Neural cell (in vitro differentiated cells): ENCODE measurements at regions not wholly inside any gene's neighbourhood (a gene's known extent, or its start where the extent isn't known, plus 50 kb on each side); places are given as distances from the start of the nearest gene placed in this dataset.

Experiments used
- H2AFZ ChIP-seq: fragments of 200-600, 300-800 bp; sonication (generic), shearing (Covaris generic); 2 replicates; pipeline ENCODE4 v1.6.0; 2014; ENCODE audit warnings: low read depth, mild to moderate bottlenecking, antibody characterized with exemption, low read length, moderate library complexity
- H3F3A ChIP-seq: fragments of 200-600 bp; shearing (Covaris generic); 2 replicates; pipeline ENCODE4 v1.6.1; 2016; ENCODE audit warnings: mild to moderate bottlenecking, moderate library complexity, mixed read lengths, antibody characterized with exemption, low read length; ENCODE audit not compliant: insufficient read depth, poor library complexity, severe bottlenecking
- H3K27ac ChIP-seq: fragments of 200-600, 300-800 bp; sonication (generic), shearing (Covaris generic); 2 replicates; pipeline ENCODE4 v1.5.1; 2014; ENCODE audit warnings: mild to moderate bottlenecking, low read length, moderate library complexity
- H3K27me3 ChIP-seq: fragments of 300-800, 200-600 bp; sonication (generic), shearing (Covaris generic); 2 replicates; pipeline ENCODE4 v1.6.0; 2014; ENCODE audit warnings: mild to moderate bottlenecking, low read depth, low read length, moderate library complexity; ENCODE audit not compliant: insufficient read depth
- H3K36me3 ChIP-seq: fragments of 300-800, 200-600 bp; sonication (generic), shearing (Covaris generic); 2 replicates; pipeline ENCODE4 v1.5.1; 2014; ENCODE audit warnings: mild to moderate bottlenecking, antibody characterized with exemption, low read length, moderate library complexity; ENCODE audit not compliant: insufficient read depth
- H3K4me2 ChIP-seq: fragments of 300-800, 200-600 bp; sonication (generic), shearing (Covaris generic); 2 replicates; pipeline ENCODE4 v1.6.0; 2014; ENCODE audit warnings: mild to moderate bottlenecking, low read length
- H3K4me3 ChIP-seq: fragments of 300-800, 200-600 bp; sonication (generic), shearing (Covaris generic); 2 replicates; pipeline ENCODE4 v1.5.1; 2014; ENCODE audit warnings: mild to moderate bottlenecking, low read length, moderate library complexity
- H3K79me2 ChIP-seq: fragments of 200-600 bp; shearing (Covaris generic); replicated peaks from 2 replicates; pipeline ENCODE4 v1.6.0; 2014; ENCODE audit warnings: mild to moderate bottlenecking, low read length, moderate library complexity; ENCODE audit not compliant: insufficient read depth
- H3K9ac ChIP-seq: fragments of 300-800, 200-600 bp; sonication (generic), shearing (Covaris generic); 2 replicates; pipeline ENCODE4 v1.6.1; 2016; ENCODE audit warnings: mild to moderate bottlenecking, low read length, mixed read lengths
- H3K9me2 ChIP-seq: fragments of 200-600 bp; shearing (Covaris generic); 2 replicates; pipeline ENCODE4 v1.6.1; 2016; ENCODE audit warnings: mild to moderate bottlenecking, low read length, mixed read lengths; ENCODE audit not compliant: insufficient read depth
- H3K9me3 ChIP-seq: fragments of 200-600, 300-800 bp; sonication (generic), shearing (Covaris generic); 2 replicates; pipeline ENCODE4 v1.6.1; 2016; ENCODE audit warnings: mild to moderate bottlenecking, mixed run types, low read length, moderate library complexity, mixed read lengths
- H4K20me1 ChIP-seq: fragments of 200-600 bp; shearing (Covaris generic); 2 replicates; pipeline ENCODE4 v1.6.1; 2016; ENCODE audit warnings: mild to moderate bottlenecking, mixed run types; ENCODE audit not compliant: insufficient read depth
- CTCF ChIP-seq: fragments of 450-650 bp; IDR thresholded peaks from 2 replicates; pipeline ENCODE4 v1.5.1; 2014; ENCODE audit warnings: antibody characterized with exemption, mild to moderate bottlenecking, moderate library complexity; ENCODE audit not compliant: poor library complexity, severe bottlenecking
- EP300 ChIP-seq: fragments of 450-650 bp; conservative IDR thresholded peaks from 2 replicates; pipeline ENCODE4 v1.6.1; 2014; ENCODE audit warnings: antibody characterized with exemption, mild to moderate bottlenecking, moderate library complexity; ENCODE audit not compliant: poor library complexity, severe bottlenecking
- MXI1 ChIP-seq: fragments of 450-650 bp; conservative IDR thresholded peaks from 2 replicates; pipeline ENCODE4 v1.6.1; 2014; ENCODE audit warnings: antibody characterized with exemption, mild to moderate bottlenecking; ENCODE audit not compliant: poor library complexity, severe bottlenecking
- POLR2AphosphoS5 ChIP-seq: IDR thresholded peaks from 2 replicates; pipeline ENCODE4 v1.6.1; 2012
- RAD21 ChIP-seq: fragments of 450-650 bp; conservative IDR thresholded peaks from 2 replicates; pipeline ENCODE4 v1.6.1; 2014; ENCODE audit warnings: antibody characterized with exemption, mild to moderate bottlenecking, moderate library complexity
- REST ChIP-seq: IDR thresholded peaks from 2 replicates; pipeline ENCODE4 v1.6.1; 2012; ENCODE audit warnings: borderline replicate concordance
- SMC3 ChIP-seq: fragments of 450-650 bp; conservative IDR thresholded peaks from 2 replicates; pipeline ENCODE4 v1.6.1; 2014; ENCODE audit warnings: antibody characterized with exemption, mild to moderate bottlenecking, moderate library complexity; ENCODE audit not compliant: poor library complexity
- TAF1 ChIP-seq: IDR thresholded peaks from 2 replicates; pipeline ENCODE4 v1.6.1; 2012; ENCODE audit warnings: low read depth

GRCh38 chr20:48106428-48106827, 321.1 kb upstream of the SULF2 start:
- no peak overlapping the region for H3K4me2 ChIP-seq
- no peaks in the 10 kb centered on the region for H3K9me2 ChIP-seq
- no peaks in the 10 kb centered on the region for H3K79me2 ChIP-seq
- no peak overlapping the region for H3K9ac ChIP-seq
- no peak overlapping the region for H2AFZ ChIP-seq
- H3K27me3 ChIP-seq: no peaks in the 10 kb centered on the region
- no peaks in the 10 kb centered on the region for H4K20me1 ChIP-seq
- no peaks in the 10 kb centered on the region for H3K36me3 ChIP-seq
- TF ChIP-seq REST: no peak
- TF ChIP-seq SMC3: no peak
- TF ChIP-seq EP300: no peak
- no peak for TF ChIP-seq MXI1
- no peak for TF ChIP-seq CTCF
- no peak for TF ChIP-seq POLR2AphosphoS5
- no peak for TF ChIP-seq RAD21
- no peak overlapping the region for H3K4me3 ChIP-seq
- H3K27ac ChIP-seq: no peak overlapping the region
- H3F3A ChIP-seq: no peaks in the 10 kb centered on the region
- H3K9me3 ChIP-seq: no peaks in the 10 kb centered on the region

GRCh38 chr20:48105526-48105925, 320.2 kb upstream of the SULF2 start:
- no peak for TF ChIP-seq CTCF
- no peak for TF ChIP-seq POLR2AphosphoS5
- no peak for TF ChIP-seq REST
- no peak for TF ChIP-seq MXI1
- no peak for TF ChIP-seq TAF1
- H3K27ac ChIP-seq: no peak overlapping the region
- no peak overlapping the region for H2AFZ ChIP-seq
- no peaks in the 10 kb centered on the region for H3K79me2 ChIP-seq
- no peak overlapping the region for H3K9ac ChIP-seq
- no peaks in the 10 kb centered on the region for H3K27me3 ChIP-seq
- no peaks in the 10 kb centered on the region for H3K9me2 ChIP-seq
- no peak overlapping the region for H3K4me2 ChIP-seq
- H3K4me3 ChIP-seq: no peak overlapping the region
- H4K20me1 ChIP-seq: no peaks in the 10 kb centered on the region
- H3K9me3 ChIP-seq: no peaks in the 10 kb centered on the region
- no peaks in the 10 kb centered on the region for H3F3A ChIP-seq
- no peaks in the 10 kb centered on the region for H3K36me3 ChIP-seq
